ENCODE measurements at regions not wholly inside any gene's neighbourhood (a gene's known extent, or its start where the extent isn't known, plus 50 kb on each side); places are given as distances from the start of the nearest gene placed in this dataset.

DNA sequence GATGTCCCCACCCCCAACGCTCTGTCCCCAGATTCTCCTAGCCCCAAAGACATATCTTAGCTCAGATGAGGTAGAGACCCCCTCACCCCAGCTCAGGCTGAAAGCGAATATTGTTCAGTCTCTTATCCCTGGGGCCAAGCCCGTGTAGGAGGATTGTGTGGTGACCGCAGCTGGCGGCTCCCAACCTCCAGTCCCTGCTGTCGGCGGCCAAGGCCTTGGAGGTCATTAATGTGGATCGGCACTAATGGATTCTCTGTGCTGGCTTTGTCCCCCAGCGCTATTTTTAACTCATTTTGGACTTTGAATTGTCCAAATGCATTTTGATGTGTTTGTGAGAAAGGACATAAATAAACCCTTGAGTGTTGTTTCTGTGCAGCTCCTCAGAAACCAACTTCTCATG lies 124.2 kb downstream of the UQCRFS1 start:
- POLR2A ChIA-PET = no interaction called here
- CTCF ChIA-PET = interaction anchor here (0.7 kb wide), 1 partner anchor 8 kb away, joined by 3 read pairs; no protein-coding TSS in a partner anchor
- H3K4me1 ChIP-seq (ENCODE audit: control insufficient read depth, insufficient read depth, low read length) = no peaks in the 10 kb centered on the region
- H3K9me3 ChIP-seq (ENCODE audit: control insufficient read depth, insufficient read depth, low read depth, low read length) = no peaks in the 10 kb centered on the region; the same call in 1 of the 2 replicates
- H3K27ac ChIP-seq (ENCODE audit: extremely low read depth, low read depth, low read length) = no peak overlapping the region
- TF ChIP-seq, protein P1, sequence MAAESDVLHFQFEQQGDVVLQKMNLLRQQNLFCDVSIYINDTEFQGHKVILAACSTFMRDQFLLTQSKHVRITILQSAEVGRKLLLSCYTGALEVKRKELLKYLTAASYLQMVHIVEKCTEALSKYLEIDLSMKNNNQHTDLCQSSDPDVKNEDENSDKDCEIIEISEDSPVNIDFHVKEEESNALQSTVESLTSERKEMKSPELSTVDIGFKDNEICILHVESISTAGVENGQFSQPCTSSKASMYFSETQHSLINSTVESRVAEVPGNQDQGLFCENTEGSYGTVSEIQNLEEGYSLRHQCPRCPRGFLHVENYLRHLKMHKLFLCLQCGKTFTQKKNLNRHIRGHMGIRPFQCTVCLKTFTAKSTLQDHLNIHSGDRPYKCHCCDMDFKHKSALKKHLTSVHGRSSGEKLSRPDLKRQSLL (tag by site-specific recombination; IDR thresholded peaks at IDR 0.05) = no peak
- TF ChIP-seq ZFHX2 (tag by site-specific recombination; conservative IDR thresholded peaks at IDR 0.05) = no peak
- H3K4me3 ChIP-seq (ENCODE audit: low read depth, low read length) = no peak overlapping the region
- no peaks in the 10 kb centered on the region for H3K36me3 ChIP-seq (ENCODE audit: control insufficient read depth in 2 of 2, insufficient read depth in 1 of 2, low read length in 2 of 2)

DNA sequence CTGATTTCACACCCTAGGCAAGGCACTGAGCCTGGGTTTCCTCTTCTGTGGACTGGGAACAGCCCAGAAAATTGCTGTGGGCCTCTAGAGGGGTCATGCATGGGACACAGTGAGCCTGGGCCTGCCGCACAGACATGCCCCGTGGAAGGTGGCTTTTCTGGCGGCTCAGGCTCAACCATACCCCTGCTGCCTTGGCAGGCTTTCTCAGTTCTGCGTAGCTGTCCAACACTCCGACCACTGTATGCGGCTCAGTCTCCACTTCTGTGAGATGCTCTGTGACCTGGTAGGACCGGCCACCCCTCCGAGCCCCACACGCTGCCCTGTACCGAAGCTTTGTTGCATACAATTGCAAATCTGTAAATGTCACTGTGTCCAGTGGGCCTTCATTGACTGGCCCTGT lies 126.3 kb downstream of the UQCRFS1 start:
- H3K27ac ChIP-seq (ENCODE audit: extremely low read depth, low read depth, low read length) = no peak overlapping the region
- H3K4me3 ChIP-seq (ENCODE audit: low read depth, low read length) = no peak overlapping the region
- no peaks in the 10 kb centered on the region for H3K4me1 ChIP-seq (ENCODE audit: control insufficient read depth, insufficient read depth, low read length)
- peaks cover 4% of the 10 kb centered on the region for H3K9me3 ChIP-seq (ENCODE audit: control insufficient read depth, insufficient read depth, low read depth, low read length)
- CTCF ChIA-PET = no interaction called here
- H3K36me3 ChIP-seq (ENCODE audit: control insufficient read depth in 2 of 2, insufficient read depth in 1 of 2, low read length in 2 of 2) = no peaks in the 10 kb centered on the region
- POLR2A ChIA-PET = no interaction called here
- TF ChIP-seq ZNF585B (tag by site-specific recombination; IDR thresholded peaks at IDR 0.05) = no peak
- no peak for TF ChIP-seq ZIC2 (tag by site-specific recombination; IDR thresholded peaks at IDR 0.05)
- TF ChIP-seq ZNF791 (tag by site-specific recombination; IDR thresholded peaks at IDR 0.05) = no peak

DNA sequence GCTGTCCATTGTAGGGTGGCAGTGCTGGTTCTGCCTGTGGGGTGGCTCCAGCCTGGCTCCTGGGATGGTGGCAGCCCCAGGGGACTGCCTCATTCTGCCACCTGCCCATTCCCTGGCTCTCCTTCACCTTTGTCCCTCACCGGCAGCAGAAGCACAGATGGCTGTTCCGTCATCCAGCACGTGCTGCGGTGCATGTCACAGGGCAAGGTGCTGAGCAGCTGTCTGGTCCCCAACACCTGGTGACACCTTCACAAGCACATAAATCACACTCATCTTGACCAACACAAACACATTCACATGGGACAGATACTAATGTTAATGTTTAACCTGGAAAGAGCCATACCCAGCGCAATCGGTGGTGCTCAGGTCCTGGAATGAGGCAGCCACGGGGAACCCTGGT lies 126.8 kb downstream of the UQCRFS1 start:
- Histone ChIP-seq H3K36me3 (ENCODE audit: control insufficient read depth in 2 of 2, insufficient read depth in 1 of 2, low read length in 2 of 2) (no peaks in the 10 kb centered on the region), H3K4me3 (ENCODE audit: low read depth, low read length) (no peak overlapping the region), H3K27ac (ENCODE audit: extremely low read depth, low read depth, low read length) (no peak overlapping the region), H3K9me3 (ENCODE audit: control insufficient read depth, insufficient read depth, low read depth, low read length) (peaks cover 4% of the 10 kb centered on the region), H3K4me1 (ENCODE audit: control insufficient read depth, insufficient read depth, low read length) (no peaks in the 10 kb centered on the region)
- POLR2A ChIA-PET = no interaction called here
- CTCF ChIA-PET = interaction anchor here (0.6 kb wide), 1 partner anchor 37 kb away, joined by 3 read pairs; no protein-coding TSS in a partner anchor
- no peak for TF ChIP-seq ZNF692 (tag by site-specific recombination; IDR thresholded peaks at IDR 0.05)
- no peak for TF ChIP-seq IKZF3 (tag by site-specific recombination; IDR thresholded peaks at IDR 0.05)
- TF ChIP-seq ZNF280C (tag by site-specific recombination; IDR thresholded peaks at IDR 0.05) = no peak
- TF ChIP-seq ZNF473 (tag by site-specific recombination; IDR thresholded peaks at IDR 0.05) = no peak
- TF ChIP-seq ZNF623 (tag by site-specific recombination; IDR thresholded peaks at IDR 0.05) = no peak
- TF ChIP-seq TRIM28 (IDR thresholded peaks at IDR 0.05; ENCODE audit: borderline replicate concordance, low read length) = no peak
- no peak for TF ChIP-seq ZNF223 (tag by site-specific recombination; IDR thresholded peaks at IDR 0.05)
- TF ChIP-seq ZNF777 (tag by site-specific recombination; IDR thresholded peaks at IDR 0.05; ENCODE audit: borderline replicate concordance) = no peak
- TF ChIP-seq ZBTB1 (tag by site-specific recombination; IDR thresholded peaks at IDR 0.05) = no peak
- no peak for TF ChIP-seq ZNF677 (tag by site-specific recombination; IDR thresholded peaks at IDR 0.05)
- TF ChIP-seq ZNF596 (tag by site-specific recombination; IDR thresholded peaks at IDR 0.05) = no peak
- no peak for TF ChIP-seq ZNF157 (tag by site-specific recombination; IDR thresholded peaks at IDR 0.05)
- TF ChIP-seq GLI4 (tag by site-specific recombination; IDR thresholded peaks at IDR 0.05) = no peak
- no peak for TF ChIP-seq KLF1 (tag by site-specific recombination; IDR thresholded peaks at IDR 0.05)
- no peak for TF ChIP-seq ZNF658 (tag by site-specific recombination; IDR thresholded peaks at IDR 0.05)
- TF ChIP-seq, protein P2, sequence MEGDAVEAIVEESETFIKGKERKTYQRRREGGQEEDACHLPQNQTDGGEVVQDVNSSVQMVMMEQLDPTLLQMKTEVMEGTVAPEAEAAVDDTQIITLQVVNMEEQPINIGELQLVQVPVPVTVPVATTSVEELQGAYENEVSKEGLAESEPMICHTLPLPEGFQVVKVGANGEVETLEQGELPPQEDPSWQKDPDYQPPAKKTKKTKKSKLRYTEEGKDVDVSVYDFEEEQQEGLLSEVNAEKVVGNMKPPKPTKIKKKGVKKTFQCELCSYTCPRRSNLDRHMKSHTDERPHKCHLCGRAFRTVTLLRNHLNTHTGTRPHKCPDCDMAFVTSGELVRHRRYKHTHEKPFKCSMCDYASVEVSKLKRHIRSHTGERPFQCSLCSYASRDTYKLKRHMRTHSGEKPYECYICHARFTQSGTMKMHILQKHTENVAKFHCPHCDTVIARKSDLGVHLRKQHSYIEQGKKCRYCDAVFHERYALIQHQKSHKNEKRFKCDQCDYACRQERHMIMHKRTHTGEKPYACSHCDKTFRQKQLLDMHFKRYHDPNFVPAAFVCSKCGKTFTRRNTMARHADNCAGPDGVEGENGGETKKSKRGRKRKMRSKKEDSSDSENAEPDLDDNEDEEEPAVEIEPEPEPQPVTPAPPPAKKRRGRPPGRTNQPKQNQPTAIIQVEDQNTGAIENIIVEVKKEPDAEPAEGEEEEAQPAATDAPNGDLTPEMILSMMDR (tag by site-specific recombination; IDR thresholded peaks at IDR 0.05) = no peak
- TF ChIP-seq SALL2 (tag by site-specific recombination; IDR thresholded peaks at IDR 0.05; ENCODE audit: borderline replicate concordance) = no peak
- TF ChIP-seq ZNF600 (tag by site-specific recombination; IDR thresholded peaks at IDR 0.05) = no peak
- TF ChIP-seq SP7 (tag by site-specific recombination; IDR thresholded peaks at IDR 0.05) = no peak
